ENCODE measurements at regions not wholly inside any gene's neighbourhood (a gene's known extent, or its start where the extent isn't known, plus 50 kb on each side); places are given as distances from the start of the nearest gene placed in this dataset.

DNA sequence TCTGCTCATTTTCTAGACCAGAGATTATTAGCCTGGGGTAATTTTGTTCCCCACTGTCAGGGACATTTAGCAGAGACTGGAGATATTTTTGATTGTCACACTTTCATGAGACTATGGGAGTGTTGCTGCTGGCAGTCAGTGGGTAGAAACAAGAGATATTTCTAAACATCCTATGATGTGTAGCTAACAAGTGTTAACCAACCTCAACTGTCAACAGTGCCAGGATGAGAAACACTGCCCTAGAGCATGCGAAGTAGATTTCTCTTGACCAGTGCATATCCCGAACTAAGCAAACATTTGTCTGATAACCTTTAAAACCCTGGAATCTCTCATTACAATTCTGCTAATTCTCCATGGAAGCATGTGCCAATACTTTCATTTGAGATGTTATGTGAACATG, 607.4 kb upstream of the TMPRSS15 start:
- Histone ChIP-seq H3K9me2 (replicated peaks; ENCODE audit: insufficient read depth, low read length) (no peaks in the 10 kb centered on the region), H3F3A (ENCODE audit: insufficient read depth, low read length) (no peaks in the 10 kb centered on the region), H3K9me3 (replicated peaks; ENCODE audit: insufficient read depth, low read length) (no peaks in the 10 kb centered on the region), H4K20me1 (ENCODE audit: insufficient read depth, low read length) (no peaks in the 10 kb centered on the region), H3K36me3 (replicated peaks; ENCODE audit: insufficient read depth, low read length) (no peaks in the 10 kb centered on the region), H3K27ac (ENCODE audit: low read length) (no peak overlapping the region), H3K4me1 (ENCODE audit: low read length) (no peaks in the 10 kb centered on the region), H2AFZ (ENCODE audit: low read length) (no peak overlapping the region), H3K79me2 (ENCODE audit: low read length) (no peaks in the 10 kb centered on the region), H3K27me3 (replicated peaks; ENCODE audit: insufficient read depth, low read length) (no peaks in the 10 kb centered on the region), H3K4me2 (ENCODE audit: low read depth, low read length) (no peak overlapping the region), H3K4me3 (ENCODE audit: low read length) (no peak overlapping the region), H3K9ac (ENCODE audit: low read length) (no peak overlapping the region)
- no peak for TF ChIP-seq EZH2 (optimal IDR thresholded peaks at IDR 0.05; ENCODE audit: low read depth, low read length)
- no peak for DNase-seq

DNA sequence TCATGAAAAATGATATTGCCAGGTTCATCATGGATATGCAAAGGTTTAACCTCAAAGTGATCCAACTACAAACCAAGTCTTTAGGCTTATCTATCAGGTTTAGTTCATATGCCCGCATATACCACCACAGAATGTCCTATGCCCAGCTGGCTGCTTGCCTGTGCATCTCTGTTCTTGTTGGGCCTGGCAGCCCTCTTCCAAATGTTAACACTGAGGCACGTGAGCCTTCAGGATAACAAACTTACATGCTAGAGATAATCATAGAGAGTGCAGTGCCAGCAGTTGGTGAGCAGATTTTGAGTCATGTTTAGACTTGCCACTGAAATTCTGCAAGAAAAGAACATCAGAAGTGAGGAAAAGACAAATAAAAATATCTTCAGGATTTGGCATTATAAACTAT, 607.9 kb upstream of the TMPRSS15 start:
- Histone ChIP-seq H3K36me3 (replicated peaks; ENCODE audit: insufficient read depth, low read length) (no peaks in the 10 kb centered on the region), H3K9ac (ENCODE audit: low read length) (no peak overlapping the region), H3F3A (ENCODE audit: insufficient read depth, low read length) (no peaks in the 10 kb centered on the region), H4K20me1 (ENCODE audit: insufficient read depth, low read length) (no peaks in the 10 kb centered on the region), H3K9me2 (replicated peaks; ENCODE audit: insufficient read depth, low read length) (no peaks in the 10 kb centered on the region), H3K4me2 (ENCODE audit: low read depth, low read length) (no peak overlapping the region), H3K4me3 (ENCODE audit: low read length) (no peak overlapping the region), H3K27ac (ENCODE audit: low read length) (no peak overlapping the region), H3K9me3 (replicated peaks; ENCODE audit: insufficient read depth, low read length) (no peaks in the 10 kb centered on the region), H3K4me1 (ENCODE audit: low read length) (no peaks in the 10 kb centered on the region), H3K27me3 (replicated peaks; ENCODE audit: insufficient read depth, low read length) (no peaks in the 10 kb centered on the region), H2AFZ (ENCODE audit: low read length) (no peak overlapping the region), H3K79me2 (ENCODE audit: low read length) (no peaks in the 10 kb centered on the region)
- DNase-seq, result no peak
- TF ChIP-seq EZH2phosphoT487 (IDR thresholded peaks at IDR 0.05; ENCODE audit: low read length) (no peak), EZH2 (optimal IDR thresholded peaks at IDR 0.05; ENCODE audit: low read depth, low read length) (no peak)
- TF ChIP-seq, protein P1, sequence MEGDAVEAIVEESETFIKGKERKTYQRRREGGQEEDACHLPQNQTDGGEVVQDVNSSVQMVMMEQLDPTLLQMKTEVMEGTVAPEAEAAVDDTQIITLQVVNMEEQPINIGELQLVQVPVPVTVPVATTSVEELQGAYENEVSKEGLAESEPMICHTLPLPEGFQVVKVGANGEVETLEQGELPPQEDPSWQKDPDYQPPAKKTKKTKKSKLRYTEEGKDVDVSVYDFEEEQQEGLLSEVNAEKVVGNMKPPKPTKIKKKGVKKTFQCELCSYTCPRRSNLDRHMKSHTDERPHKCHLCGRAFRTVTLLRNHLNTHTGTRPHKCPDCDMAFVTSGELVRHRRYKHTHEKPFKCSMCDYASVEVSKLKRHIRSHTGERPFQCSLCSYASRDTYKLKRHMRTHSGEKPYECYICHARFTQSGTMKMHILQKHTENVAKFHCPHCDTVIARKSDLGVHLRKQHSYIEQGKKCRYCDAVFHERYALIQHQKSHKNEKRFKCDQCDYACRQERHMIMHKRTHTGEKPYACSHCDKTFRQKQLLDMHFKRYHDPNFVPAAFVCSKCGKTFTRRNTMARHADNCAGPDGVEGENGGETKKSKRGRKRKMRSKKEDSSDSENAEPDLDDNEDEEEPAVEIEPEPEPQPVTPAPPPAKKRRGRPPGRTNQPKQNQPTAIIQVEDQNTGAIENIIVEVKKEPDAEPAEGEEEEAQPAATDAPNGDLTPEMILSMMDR (IDR thresholded peaks at IDR 0.05; ENCODE audit: low read length), result no peak

DNA sequence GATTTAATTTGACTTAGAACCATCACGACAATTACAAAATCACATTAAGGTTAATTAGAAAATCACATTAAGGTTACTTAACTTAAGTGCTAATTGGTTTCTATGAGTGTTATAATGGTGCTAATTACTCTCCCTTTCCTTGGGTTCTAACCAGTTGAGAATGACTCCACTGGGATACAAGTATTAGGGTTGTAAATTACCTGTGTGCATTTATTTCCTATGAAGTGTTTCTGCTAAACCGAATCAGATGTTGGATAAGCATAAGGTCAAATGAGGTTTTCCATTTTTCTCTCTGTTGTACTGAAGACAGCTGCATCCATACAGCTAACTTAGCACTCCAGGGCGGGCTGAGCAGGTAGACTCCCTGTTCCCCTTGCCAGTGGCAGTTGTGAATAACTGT, 610.3 kb upstream of the TMPRSS15 start:
- no peak for TF ChIP-seq EZH2 (optimal IDR thresholded peaks at IDR 0.05; ENCODE audit: low read depth, low read length)
- no peak for TF ChIP-seq EZH2phosphoT487 (IDR thresholded peaks at IDR 0.05; ENCODE audit: low read length)
- TF ChIP-seq, protein P1 (IDR thresholded peaks at IDR 0.05; ENCODE audit: low read length), result no peak
- no peaks in the 10 kb centered on the region for H3F3A ChIP-seq (ENCODE audit: insufficient read depth, low read length)

DNA sequence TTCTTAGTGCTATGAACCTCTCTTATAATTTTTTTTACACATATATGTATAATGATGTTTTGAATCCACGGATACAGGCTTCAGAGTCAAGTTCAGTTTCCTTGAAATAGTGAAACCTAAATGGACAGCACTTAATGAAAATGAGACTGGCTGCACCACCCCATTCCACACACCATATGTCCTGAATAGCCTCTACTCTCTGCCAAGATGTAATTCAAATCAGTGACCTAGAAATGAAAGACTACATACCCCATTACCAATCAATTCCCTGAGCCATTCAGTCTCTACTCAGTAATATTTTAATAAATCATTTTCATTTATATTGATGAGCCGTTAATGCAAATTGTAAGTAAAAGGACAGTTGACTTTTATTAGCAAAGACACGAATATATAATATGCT, 614.9 kb upstream of the TMPRSS15 start:
- Histone ChIP-seq H4K20me1 (ENCODE audit: insufficient read depth, low read length) (no peaks in the 10 kb centered on the region), H3K9me2 (replicated peaks; ENCODE audit: insufficient read depth, low read length) (no peaks in the 10 kb centered on the region), H3K4me3 (ENCODE audit: low read length) (no peak overlapping the region), H3K36me3 (replicated peaks; ENCODE audit: insufficient read depth, low read length) (no peaks in the 10 kb centered on the region), H3K79me2 (ENCODE audit: low read length) (no peaks in the 10 kb centered on the region), H3K27me3 (replicated peaks; ENCODE audit: insufficient read depth, low read length) (no peaks in the 10 kb centered on the region), H3K27ac (ENCODE audit: low read length) (no peak overlapping the region), H3K4me1 (ENCODE audit: low read length) (no peaks in the 10 kb centered on the region), H2AFZ (ENCODE audit: low read length) (no peak overlapping the region), H3F3A (ENCODE audit: insufficient read depth, low read length) (no peaks in the 10 kb centered on the region), H3K9ac (ENCODE audit: low read length) (no peak overlapping the region), H3K9me3 (replicated peaks; ENCODE audit: insufficient read depth, low read length) (no peaks in the 10 kb centered on the region), H3K4me2 (ENCODE audit: low read depth, low read length) (no peak overlapping the region)
- no peak for DNase-seq
- TF ChIP-seq, protein P1 (IDR thresholded peaks at IDR 0.05; ENCODE audit: low read length), result no peak
- TF ChIP-seq EZH2 (optimal IDR thresholded peaks at IDR 0.05; ENCODE audit: low read depth, low read length), result no peak
- TF ChIP-seq EZH2phosphoT487 (IDR thresholded peaks at IDR 0.05; ENCODE audit: low read length), result no peak

More for the DNA sequence above, 610.3 kb upstream of the TMPRSS15 start:
- no peaks in the 10 kb centered on the region for H4K20me1 ChIP-seq (ENCODE audit: insufficient read depth, low read length)
- no peak overlapping the region for H3K27ac ChIP-seq (ENCODE audit: low read length)
- H3K4me2 ChIP-seq (ENCODE audit: low read depth, low read length), result no peak overlapping the region
- H3K9me3 ChIP-seq (replicated peaks; ENCODE audit: insufficient read depth, low read length), result no peaks in the 10 kb centered on the region
- H3K4me1 ChIP-seq (ENCODE audit: low read length), result no peaks in the 10 kb centered on the region
- no peak overlapping the region for H2AFZ ChIP-seq (ENCODE audit: low read length)
- DNase-seq, result no peak
- no peaks in the 10 kb centered on the region for H3K79me2 ChIP-seq (ENCODE audit: low read length)
- no peaks in the 10 kb centered on the region for H3K9me2 ChIP-seq (replicated peaks; ENCODE audit: insufficient read depth, low read length)
- H3K4me3 ChIP-seq (ENCODE audit: low read length), result no peak overlapping the region
- no peaks in the 10 kb centered on the region for H3K27me3 ChIP-seq (replicated peaks; ENCODE audit: insufficient read depth, low read length)
- no peaks in the 10 kb centered on the region for H3K36me3 ChIP-seq (replicated peaks; ENCODE audit: insufficient read depth, low read length)
- no peak overlapping the region for H3K9ac ChIP-seq (ENCODE audit: low read length)

Data from MM.1S (cell line).